ENCODE measurements at regions not wholly inside any gene's neighbourhood (a gene's known extent, or its start where the extent isn't known, plus 50 kb on each side); places are given as distances from the start of the nearest gene placed in this dataset.

DNA sequence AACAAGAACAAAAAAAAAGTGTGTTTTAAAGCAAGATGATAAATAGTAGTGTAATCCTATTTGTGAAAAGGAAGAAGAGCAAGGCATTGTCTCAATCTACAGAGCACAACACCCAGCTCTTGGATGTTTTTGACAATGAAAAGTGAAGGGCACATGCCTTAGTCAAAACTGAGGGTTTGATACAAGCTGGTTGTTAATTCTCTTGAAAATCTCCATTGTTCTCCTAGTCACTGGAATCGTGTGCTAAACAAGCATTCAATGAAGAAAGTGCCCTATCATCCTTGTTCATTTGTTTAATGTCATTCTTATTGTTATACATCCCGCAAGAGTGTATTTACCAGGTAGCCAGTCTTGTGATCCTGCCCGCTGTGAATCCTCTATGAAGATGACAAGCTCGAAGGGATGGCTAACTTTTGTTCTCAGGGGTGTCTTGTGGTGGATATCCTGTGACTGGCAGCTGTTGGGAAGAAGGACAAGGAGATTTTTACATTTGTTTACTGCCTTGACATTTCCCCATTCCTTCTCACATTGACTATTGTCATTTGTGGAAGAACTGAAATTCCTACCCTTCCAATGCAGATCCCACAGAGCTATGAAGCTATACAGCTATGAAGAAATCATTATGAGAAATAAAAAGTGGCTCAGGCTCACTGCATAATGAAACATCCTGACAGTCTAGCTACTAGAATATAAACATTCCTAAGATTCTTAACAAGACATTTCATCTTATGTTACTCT, 175.9 kb downstream of the VGLL3 start:
- ATAC-seq (no peak), DNase-seq (ENCODE audit: low spot score in 2 of 2) (no peak)
- Mint-ChIP-seq H3K36me3 (no peaks in the 10 kb centered on the region), H3K27ac (no peak overlapping the region), H3K4me1 (no peaks in the 10 kb centered on the region), H3K9me3 (peaks cover 3% of the 10 kb centered on the region), H3K4me3 (no peak overlapping the region)

DNA sequence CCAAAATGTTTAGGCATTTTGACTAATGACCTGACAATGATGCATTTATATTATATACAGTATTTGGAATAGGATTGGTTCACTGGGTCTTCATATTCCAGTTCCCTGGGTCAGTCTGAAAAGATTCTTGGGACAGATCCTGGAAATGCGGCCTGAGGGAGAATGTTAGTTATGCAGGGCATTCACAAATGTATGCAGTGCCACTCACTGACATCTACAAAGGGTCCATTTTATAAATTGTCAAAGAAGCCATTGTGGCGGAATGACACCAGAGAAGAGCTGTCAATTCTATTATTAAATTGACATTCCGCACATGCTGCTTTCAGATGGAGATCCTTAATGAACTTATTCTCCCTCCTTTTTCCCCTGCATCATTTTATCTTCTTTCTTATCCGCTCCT, 176.6 kb downstream of the VGLL3 start:
- H3K9me3 Mint-ChIP-seq = peaks cover 3% of the 10 kb centered on the region
- no peak for ATAC-seq
- no peak overlapping the region for H3K27ac Mint-ChIP-seq
- no peak for DNase-seq (ENCODE audit: low spot score in 2 of 2)
- no peak overlapping the region for H3K4me3 Mint-ChIP-seq
- no peaks in the 10 kb centered on the region for H3K4me1 Mint-ChIP-seq
- H3K36me3 Mint-ChIP-seq = no peaks in the 10 kb centered on the region

DNA sequence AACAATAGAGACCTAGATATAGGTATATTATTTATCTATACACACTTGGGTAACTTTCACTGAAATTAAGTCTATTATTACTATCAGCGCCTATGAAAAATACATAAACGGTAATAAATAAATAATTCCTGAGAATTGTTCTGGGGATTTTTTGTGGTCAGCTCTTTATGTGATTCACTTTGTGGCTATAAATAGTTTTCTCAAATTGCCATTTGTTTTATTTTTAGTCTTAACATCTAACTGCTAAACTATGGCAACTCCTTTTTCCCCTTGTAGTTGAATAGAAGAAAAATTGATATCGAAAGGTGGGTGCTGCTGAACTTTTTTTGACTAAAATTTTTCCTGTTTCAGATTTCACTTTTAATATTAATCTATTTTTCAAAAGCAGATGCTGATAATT, 189.0 kb downstream of the VGLL3 start:
- DNase-seq (ENCODE audit: low spot score in 2 of 2) (no peak), ATAC-seq (no peak)
- Mint-ChIP-seq H3K36me3 (no peaks in the 10 kb centered on the region), H3K27ac (no peak overlapping the region), H3K4me3 (no peak overlapping the region), H3K9me3 (peaks cover 14% of the 10 kb centered on the region), H3K4me1 (no peaks in the 10 kb centered on the region)

DNA sequence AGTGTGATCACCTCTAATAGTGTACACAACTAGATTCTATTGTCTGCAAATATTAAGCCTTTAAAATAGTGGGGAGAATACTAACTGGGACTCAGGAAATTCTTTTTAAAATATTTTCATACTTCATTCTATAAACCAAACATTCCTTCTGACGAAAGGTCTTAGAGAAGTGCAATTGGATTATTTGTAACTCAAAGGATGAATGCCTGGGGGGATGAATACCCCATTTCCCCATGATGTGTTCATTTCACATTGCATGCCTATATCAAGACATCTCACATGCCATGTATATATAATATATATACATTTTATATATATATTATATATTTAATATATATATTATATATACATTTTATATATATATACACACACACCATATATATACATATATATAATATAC, 189.9 kb downstream of the VGLL3 start:
- DNase-seq (ENCODE audit: low spot score in 2 of 2) (no peak), ATAC-seq (no peak)
- Mint-ChIP-seq H3K4me1 (no peaks in the 10 kb centered on the region), H3K4me3 (no peak overlapping the region), H3K9me3 (peaks cover 8% of the 10 kb centered on the region), H3K27ac (no peak overlapping the region), H3K36me3 (no peaks in the 10 kb centered on the region)

DNA sequence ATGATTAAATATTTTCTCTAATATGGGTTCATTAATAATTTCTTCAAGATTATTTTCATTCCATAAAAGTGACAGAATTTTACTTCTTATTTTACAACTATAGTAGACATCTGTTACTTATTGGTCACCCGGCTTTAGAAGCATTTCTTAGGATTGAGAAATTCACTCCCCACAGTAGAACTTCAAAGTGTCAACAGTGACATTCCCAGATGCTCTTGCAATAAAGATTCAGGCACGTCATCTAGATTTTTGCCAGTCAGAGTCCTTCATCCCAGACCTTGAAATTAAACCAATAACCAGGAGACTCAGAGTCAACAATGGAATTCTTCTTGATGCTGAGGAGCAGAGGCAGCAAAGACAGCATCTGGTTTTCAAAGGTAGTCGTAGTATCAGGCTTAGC, 190.8 kb downstream of the VGLL3 start:
- Mint-ChIP-seq H3K27ac (no peak overlapping the region), H3K4me1 (no peaks in the 10 kb centered on the region), H3K36me3 (no peaks in the 10 kb centered on the region), H3K9me3 (peaks cover 6% of the 10 kb centered on the region), H3K4me3 (no peak overlapping the region)
- ATAC-seq (no peak), DNase-seq (ENCODE audit: low spot score in 2 of 2) (no peak)

DNA sequence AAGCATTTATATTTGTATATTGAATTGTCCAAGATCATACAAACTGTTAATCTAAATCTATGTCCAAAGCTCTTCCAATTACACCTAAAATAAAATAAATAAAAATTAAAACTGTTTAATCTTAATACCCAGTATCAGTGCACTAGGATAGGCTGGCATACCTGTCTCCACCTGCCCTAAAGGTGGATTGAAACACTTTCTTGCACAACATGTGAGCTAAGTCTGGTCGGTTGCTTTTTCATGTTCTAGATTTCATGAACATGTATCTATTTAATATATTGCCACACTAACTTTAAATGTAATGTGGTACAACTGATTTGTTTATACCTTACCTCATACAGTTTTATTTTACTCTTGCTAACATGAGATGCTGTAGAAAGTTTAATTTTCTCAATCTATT, 193.0 kb downstream of the VGLL3 start:
- peaks cover 4% of the 10 kb centered on the region for H3K9me3 Mint-ChIP-seq
- H3K27ac Mint-ChIP-seq = no peak overlapping the region
- H3K4me1 Mint-ChIP-seq = no peaks in the 10 kb centered on the region
- no peak for DNase-seq (ENCODE audit: low spot score in 2 of 2)
- no peaks in the 10 kb centered on the region for H3K36me3 Mint-ChIP-seq
- no peak overlapping the region for H3K4me3 Mint-ChIP-seq
- ATAC-seq = no peak

DNA sequence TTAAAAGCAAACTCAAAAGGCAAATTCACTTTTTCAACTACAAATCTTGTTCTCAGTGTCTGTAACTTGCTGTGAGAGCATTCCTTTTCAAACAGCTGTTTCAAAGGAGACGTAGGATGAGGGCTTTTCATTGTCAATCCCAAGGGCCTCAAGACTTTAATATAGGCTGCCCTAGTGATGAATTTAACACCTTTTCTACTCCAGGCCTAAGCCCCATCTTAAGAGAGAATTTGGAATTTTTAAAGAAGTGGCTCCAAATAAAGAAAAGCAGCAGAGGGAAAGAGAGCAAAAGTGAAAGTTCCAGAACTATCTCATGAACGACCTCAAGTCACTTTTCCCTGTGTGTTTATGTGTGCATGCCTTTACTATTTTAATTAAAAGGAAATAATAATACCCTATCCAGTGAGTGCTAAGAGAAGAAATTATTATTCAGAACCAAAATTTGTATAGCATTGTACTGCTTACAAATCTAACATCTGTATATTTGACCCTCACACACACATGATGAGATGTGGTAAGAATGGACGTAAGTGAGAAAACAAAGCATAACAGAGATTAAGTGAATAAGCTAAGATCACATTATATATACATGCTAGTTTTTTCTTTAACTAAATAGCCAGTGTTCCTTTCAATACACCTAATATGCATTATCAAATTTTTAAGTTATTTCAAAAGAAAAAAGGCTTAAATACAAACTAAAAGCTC, 196.4 kb downstream of the VGLL3 start:
- H3K36me3 Mint-ChIP-seq = no peaks in the 10 kb centered on the region
- no peak for ATAC-seq
- H3K27ac Mint-ChIP-seq = no peak overlapping the region
- no peaks in the 10 kb centered on the region for H3K4me1 Mint-ChIP-seq
- peaks cover 4% of the 10 kb centered on the region for H3K9me3 Mint-ChIP-seq
- no peak overlapping the region for H3K4me3 Mint-ChIP-seq
- DNase-seq (ENCODE audit: low spot score in 2 of 2) = no peak

DNA sequence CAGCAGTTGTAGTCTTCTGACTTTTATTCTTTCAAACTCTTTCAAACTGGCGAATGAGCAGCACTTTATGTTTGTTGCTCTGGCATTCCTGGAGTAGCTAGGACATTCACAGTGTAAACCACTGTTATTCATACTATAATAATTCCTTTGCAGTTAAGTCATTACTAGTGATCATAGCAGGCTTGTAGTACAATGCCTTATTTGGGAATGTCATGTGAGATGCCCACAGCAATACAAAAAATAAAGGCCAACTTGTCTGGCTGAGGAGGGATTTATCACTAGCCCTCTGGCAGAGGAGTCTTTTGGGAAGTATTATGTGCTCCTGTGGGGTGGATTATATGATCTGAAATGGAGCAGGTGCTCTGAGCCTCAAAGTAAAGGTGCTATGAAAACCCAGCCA, 197.2 kb downstream of the VGLL3 start:
- no peak overlapping the region for H3K4me3 Mint-ChIP-seq
- H3K9me3 Mint-ChIP-seq = peaks cover under 1% of the 10 kb centered on the region
- DNase-seq (ENCODE audit: low spot score in 2 of 2) = no peak
- no peaks in the 10 kb centered on the region for H3K4me1 Mint-ChIP-seq
- H3K36me3 Mint-ChIP-seq = no peaks in the 10 kb centered on the region
- no peak for ATAC-seq
- no peak overlapping the region for H3K27ac Mint-ChIP-seq

DNA sequence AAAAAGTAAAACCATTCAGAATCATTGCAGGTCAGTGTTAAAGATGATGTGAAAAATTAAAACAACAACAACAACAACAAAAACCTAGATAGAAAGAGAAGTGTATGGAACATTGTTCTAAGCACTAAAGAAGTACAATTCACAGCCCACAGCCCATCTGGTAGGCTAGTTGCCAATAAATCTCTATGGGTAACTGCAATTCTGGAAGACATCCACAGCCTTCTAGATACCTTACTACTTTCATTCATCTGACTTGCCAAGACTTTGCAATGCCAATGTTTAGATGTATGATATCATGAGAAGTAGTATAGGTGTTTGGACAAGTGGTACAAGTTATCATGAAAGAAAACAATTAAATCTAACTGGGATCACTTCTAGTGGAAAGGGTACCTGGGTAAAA, 198.6 kb downstream of the VGLL3 start:
- Mint-ChIP-seq H3K4me1 (no peaks in the 10 kb centered on the region), H3K4me3 (no peak overlapping the region), H3K27ac (no peak overlapping the region), H3K9me3 (no peaks in the 10 kb centered on the region), H3K36me3 (no peaks in the 10 kb centered on the region)
- no peak for ATAC-seq
- DNase-seq (ENCODE audit: low spot score in 2 of 2) = no peak

DNA sequence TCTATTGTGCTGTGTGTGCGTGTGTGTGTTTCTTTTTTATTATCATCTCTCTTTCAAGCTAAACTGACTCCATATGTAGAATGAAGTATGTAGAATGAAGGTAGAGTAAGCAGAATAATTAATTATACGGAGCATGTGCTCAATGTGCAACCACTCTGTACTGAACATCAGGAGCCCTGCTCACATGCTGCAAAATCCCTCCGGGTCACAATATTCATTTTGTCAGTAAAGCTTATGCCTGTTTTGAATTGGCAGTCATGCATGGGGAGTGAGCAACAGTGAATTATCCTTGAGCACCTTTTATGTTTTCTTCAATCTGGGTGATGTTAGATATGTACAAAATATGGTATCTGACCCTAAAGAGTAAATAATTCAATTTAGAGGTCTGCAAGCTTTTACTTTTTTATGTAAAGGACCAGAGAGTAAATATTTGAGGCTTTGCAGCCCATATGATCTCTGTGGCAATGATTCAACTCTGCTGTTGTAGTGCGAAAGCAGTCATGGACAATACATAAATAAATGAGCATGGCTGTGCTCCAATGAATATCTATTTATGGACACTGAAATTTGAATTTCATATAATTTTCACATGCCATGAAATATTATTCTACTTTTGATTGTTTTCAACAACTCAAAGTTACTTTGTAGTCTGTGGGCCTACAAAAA, 199.9 kb downstream of the VGLL3 start:
- Mint-ChIP-seq H3K27ac (no peak overlapping the region), H3K36me3 (no peaks in the 10 kb centered on the region), H3K9me3 (no peaks in the 10 kb centered on the region), H3K4me1 (no peaks in the 10 kb centered on the region), H3K4me3 (no peak overlapping the region)
- DNase-seq (ENCODE audit: low spot score in 2 of 2) = no peak
- ATAC-seq = no peak

DNA sequence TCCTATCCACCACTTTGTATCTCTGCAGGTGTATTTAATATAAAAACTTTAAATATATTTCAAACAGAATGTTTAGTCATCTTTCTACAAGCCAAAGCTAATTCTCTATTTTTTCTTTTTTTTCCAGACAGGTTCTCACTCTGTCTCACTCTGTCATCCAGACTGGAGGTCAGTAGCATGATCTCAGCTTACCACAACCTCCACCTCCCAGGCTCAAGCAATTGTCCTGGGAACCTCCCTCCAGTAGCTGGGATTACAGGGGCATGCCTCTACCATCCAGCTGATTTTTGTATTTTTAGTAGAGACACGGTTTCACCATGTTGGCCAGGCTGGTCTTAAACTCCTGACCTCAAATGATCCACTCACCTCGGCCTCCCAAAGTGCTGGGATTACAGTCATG, 202.6 kb downstream of the VGLL3 start:
- H3K9me3 Mint-ChIP-seq = no peaks in the 10 kb centered on the region
- no peak overlapping the region for H3K4me3 Mint-ChIP-seq
- no peak for DNase-seq (ENCODE audit: low spot score in 2 of 2)
- H3K27ac Mint-ChIP-seq = no peak overlapping the region
- H3K36me3 Mint-ChIP-seq = no peaks in the 10 kb centered on the region
- no peaks in the 10 kb centered on the region for H3K4me1 Mint-ChIP-seq
- no peak for ATAC-seq

DNA sequence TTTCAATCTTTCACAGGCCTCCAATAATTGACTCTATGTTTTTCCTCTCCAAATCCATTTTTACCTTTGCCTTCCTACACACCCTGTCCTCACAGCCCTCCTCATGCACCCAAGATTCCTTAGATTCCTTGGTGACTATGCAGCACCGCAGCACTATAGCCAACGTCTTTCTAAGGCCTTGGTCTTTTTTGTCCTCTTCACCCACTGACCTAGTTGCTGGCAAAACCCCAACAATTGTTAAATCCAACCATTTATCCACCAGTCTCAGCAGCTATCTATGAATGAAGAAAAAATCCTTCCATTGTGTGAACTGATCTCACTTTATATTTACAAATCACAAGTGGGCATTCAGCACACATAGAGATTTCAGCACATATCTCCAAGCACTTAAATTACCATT, 203.9 kb downstream of the VGLL3 start:
- H3K36me3 Mint-ChIP-seq = no peaks in the 10 kb centered on the region
- H3K4me1 Mint-ChIP-seq = no peaks in the 10 kb centered on the region
- no peak for DNase-seq (ENCODE audit: low spot score in 2 of 2)
- ATAC-seq = no peak
- H3K4me3 Mint-ChIP-seq = no peak overlapping the region
- H3K9me3 Mint-ChIP-seq = peaks cover 6% of the 10 kb centered on the region
- no peak overlapping the region for H3K27ac Mint-ChIP-seq

DNA sequence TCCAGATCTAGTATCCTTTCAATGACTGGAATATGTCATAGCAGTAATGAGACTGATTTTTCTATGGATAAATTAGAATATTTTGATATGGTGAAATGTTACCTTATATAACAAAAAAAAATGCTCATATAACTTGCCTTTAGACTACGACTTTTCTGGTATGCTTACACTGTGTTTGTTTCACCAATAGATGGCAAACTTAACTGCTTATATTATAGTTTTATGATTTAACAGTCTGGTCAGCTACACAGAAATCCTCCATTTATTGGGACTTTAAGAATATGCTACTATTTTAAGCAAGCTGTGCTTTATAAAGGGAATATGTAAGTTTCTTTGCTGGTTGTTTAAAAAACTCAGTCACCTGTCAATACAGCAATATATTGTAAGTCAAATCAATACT, 205.6 kb downstream of the VGLL3 start:
- DNase-seq (ENCODE audit: low spot score in 2 of 2) = no peak
- ATAC-seq = no peak
- Mint-ChIP-seq H3K27ac (no peak overlapping the region), H3K4me1 (no peaks in the 10 kb centered on the region), H3K4me3 (no peak overlapping the region), H3K9me3 (peaks cover 6% of the 10 kb centered on the region), H3K36me3 (no peaks in the 10 kb centered on the region)

DNA sequence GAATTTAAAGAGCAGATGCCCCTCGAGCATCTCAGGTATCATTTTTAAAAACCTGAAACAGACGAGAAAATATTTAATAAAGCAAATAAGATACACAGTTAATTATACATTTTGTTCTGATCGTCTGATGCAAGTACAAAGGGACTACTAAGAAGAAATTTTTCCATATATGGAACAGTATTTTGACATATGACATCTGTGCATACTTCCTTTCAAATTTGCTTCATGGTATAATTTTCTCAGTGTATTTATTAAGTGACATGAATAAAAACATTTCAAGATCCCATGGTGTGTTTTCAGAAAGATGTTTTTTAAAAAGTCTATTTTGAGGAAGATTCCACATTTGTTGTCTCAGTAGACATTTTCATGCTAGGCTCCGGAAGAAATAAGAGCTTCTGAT, 208.1 kb downstream of the VGLL3 start:
- H3K27ac Mint-ChIP-seq = no peak overlapping the region
- H3K9me3 Mint-ChIP-seq = peaks cover 12% of the 10 kb centered on the region
- H3K4me3 Mint-ChIP-seq = no peak overlapping the region
- no peaks in the 10 kb centered on the region for H3K4me1 Mint-ChIP-seq
- no peaks in the 10 kb centered on the region for H3K36me3 Mint-ChIP-seq
- no peak for ATAC-seq
- DNase-seq (ENCODE audit: low spot score in 2 of 2) = no peak

DNA sequence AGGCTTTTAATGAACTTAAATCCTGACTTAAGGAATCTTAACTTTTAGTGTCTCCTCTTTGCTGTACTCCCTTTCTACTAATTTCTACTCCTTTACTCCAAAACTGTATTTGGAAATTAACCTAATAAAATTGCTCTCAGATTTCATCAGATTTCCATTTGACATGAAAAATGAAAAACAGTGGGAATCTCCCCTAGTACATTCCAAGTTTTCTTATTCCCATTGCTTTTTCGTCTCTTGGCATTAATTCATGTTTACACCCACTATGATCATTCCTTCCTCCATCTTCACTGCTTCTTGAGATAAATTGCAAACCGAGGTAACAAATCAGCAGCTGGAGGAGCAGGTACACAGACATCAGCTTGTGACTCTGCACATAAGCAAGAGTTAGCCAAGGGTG, 208.7 kb downstream of the VGLL3 start:
- ATAC-seq (no peak), DNase-seq (ENCODE audit: low spot score in 2 of 2) (no peak)
- peaks cover 12% of the 10 kb centered on the region for H3K9me3 Mint-ChIP-seq
- H3K4me1 Mint-ChIP-seq = no peaks in the 10 kb centered on the region
- H3K36me3 Mint-ChIP-seq = no peaks in the 10 kb centered on the region
- H3K27ac Mint-ChIP-seq = no peak overlapping the region
- H3K4me3 Mint-ChIP-seq = no peak overlapping the region

DNA sequence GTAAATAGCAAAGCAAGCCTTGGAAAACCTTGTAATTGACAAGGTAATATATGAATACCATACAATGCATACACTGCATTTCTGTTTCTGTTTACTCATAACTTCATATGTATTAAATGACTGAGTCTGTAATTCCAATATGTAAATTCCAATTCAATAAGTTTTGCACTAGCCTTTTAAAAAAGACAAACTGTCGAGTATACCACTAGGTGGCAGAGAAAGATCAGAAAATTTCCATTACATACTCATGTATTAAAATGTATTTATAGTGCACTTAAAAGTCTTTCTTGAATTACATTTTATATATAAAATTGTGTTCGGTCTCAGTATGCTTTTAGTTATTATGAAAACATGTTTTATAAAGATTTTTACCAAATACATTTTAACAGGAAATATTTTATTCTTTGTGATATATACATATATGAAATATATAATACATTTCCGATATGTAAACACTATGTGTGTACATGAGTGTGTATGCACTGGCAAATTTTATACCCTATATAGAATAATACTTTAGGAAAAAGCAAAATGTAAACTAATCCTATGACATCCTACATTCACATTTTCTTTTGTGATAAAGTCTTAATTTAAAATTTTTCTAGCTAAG, 216.8 kb downstream of the VGLL3 start:
- no peaks in the 10 kb centered on the region for H3K4me1 Mint-ChIP-seq
- H3K36me3 Mint-ChIP-seq = no peaks in the 10 kb centered on the region
- no peak overlapping the region for H3K4me3 Mint-ChIP-seq
- H3K9me3 Mint-ChIP-seq = peaks cover under 1% of the 10 kb centered on the region
- DNase-seq (ENCODE audit: low spot score in 2 of 2) = no peak
- no peak overlapping the region for H3K27ac Mint-ChIP-seq
- ATAC-seq = no peak
